Kasumi-1 (cell line): ENCODE measurements at regions not wholly inside any gene's neighbourhood (a gene's known extent, or its start where the extent isn't known, plus 50 kb on each side); places are given as distances from the start of the nearest gene placed in this dataset.

Experiments
- DNase-seq, 2 experiments: peaks; one replicate each; lab custom pipeline; 2025; lab: John Stamatoyannopoulos, UW

DNA sequence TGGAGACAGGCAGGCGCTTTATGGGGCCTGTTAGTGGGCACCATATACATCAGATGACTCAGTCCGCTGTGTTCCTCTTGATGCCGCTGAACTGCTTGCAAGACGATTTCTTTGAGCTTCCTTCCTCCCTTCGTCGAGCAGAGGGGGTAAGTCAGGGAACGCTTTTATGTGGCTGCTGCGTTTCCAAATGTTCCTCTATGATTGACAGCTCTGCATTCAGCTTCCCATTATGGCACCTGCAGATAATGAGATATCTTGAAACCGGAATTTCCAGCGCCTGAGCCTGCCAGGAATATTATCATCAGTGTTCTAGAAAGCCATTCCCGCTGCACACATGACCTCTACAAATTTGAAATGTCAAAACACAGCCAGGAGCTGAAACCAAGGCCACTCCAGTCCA, 257.0 kb downstream of the TSHZ3 start:
- no peak for DNase-seq

DNA sequence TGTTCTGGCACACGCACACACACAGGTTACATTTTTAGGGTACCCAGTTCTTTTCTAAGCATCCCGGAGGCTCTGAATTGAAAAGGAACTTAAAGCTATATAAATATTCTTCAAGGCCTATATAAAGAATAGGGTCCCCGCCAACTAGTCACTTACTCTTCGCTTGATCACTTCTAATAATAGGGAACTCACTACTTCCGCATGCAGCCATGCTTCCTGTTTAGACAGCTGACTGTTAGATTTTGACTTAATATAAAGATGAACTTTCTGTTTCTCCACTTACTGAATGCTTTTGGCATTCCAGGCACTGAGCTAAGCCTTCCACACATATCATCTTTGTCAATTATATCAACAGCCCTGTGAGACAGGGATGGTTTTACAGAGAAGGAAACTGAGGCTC, 259.6 kb downstream of the TSHZ3 start:
- DNase-seq: no peak

DNA sequence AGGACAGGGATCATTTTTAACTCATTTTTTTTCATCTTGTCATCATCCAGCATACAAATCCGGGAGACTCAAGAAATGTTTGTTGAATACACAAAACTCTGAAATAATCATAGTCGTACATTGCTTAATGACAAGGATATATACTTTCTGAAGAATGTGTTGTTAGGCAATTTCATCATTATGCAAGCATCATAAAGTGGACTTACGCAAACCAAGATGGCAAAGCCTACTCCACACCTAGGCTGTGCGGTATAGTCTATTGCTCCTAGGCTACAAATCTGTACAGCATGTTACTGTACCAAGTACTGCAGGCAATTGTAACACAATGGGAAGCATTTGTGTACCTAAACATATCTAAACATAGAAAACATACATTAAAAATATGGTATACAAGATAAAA, 264.1 kb downstream of the TSHZ3 start:
- no peak for DNase-seq

DNA sequence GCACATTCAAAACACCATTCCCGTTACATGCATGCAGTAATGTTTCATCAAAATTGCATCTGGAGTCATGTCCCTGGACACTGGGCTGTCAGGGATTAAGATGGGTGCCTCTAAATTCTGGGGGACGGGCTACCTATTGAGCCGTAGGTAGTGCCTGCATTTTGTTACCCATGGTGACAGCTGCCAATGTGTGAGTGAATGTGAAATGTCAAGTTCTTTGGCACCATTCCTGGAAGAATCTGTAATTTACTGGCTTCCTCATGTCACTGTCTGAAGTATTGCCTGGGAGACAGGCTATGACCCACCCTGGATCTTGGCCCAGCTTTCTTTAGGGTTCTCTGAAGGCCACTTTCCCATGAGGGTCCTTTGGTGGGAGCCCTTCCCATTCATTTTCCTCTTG, 266.1 kb downstream of the TSHZ3 start:
- DNase-seq: no peak

DNA sequence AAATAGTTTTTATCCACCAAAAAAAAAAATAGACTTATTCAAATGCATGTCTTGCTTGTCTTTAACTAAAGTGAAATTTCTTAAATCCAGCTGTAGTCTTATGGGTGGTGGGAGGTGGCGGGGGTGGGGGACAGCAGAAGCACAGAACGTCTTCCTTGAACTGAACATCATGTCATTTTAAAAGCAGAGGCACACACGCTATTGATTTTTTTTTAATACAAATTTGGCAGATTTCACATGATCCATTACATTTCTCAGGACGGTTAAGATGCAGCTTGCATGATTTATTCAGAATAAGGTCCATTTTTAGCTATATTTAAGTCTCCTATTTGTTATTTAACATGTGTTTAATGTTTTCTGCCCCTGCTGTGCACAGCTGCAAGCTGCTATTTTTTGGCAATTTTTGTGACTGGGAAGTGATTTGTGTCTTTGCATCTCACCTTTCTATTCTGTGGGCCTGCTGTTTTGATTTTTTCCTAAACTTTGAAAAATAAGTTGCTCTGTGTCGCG, 274.0 kb downstream of the TSHZ3 start:
- DNase-seq: no peak

DNA sequence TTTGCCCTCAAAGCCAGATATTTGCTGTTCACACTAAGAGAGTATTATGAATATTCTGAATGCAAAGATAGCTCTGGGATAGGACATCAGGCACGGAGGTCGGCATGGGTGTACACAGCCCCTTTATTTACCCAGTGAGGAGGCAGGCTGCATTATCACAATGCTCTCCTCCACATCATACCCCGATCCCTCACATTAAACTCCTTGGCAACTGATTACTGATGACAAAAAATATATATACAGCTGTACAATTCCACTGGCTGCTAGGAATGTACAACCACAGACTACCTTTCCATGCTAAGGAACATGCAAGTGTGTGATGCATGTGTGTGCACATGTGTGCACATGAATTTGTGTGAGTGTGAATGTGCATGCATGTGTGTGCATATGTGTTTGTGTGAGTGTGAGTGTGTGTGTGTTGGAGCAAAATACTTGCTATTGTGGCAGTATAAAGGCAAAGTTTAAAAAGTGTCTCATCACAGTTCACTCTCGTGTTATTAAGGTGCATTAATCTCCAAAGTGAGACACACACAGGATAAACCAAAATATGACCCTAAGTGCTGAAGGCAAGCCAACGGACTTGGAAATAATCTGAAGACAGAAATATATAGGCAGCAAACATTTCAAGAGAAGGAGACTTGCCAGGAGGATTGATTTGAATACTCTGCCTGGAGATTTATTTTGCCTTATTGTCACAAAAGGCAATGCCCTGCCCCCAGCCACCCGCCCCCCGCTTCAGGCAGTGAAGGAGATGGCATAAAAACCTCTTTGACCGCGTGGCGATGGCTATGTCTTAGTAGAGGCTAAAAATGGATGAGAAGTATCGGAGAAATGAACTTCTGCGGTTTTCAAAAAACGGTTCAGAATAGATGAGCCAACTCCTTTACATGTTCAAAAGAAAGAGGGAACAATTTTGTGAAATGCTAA, 274.8 kb downstream of the TSHZ3 start:
- no peak for DNase-seq

DNA sequence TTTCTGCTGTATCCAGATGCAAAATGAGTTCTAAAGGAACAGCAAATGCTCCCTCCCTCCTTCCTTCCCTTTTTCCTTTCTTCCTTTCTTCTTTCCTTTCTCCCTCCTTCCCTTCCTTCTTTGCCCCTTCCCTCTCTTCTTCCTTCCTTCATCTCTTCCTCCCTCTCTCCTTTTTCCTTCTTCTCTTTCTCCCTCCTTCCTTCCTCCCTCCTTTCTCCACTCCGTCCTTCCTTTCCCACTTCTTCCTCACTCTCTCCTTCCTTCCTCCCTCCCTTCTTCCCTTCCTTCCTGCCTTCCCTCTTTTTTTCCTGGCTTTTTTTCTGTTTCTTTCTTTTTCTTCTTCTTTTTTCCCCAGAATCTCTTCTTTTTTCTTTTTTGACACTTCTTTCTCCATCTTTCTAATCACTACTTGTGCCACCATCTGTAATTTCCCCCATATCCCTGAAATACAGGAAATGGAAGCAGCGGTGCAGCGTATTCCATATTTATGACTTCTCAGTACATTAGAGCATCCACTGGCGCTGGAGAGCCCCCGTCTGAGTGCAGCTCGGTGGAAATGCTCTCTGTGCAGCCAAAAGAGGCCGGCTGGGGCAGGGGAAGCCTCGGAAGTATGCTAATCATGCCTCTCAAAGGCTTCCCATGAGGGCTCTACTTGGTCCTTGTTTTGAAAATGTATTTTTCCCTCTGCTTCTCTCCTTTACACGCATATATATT, 275.6 kb downstream of the TSHZ3 start:
- no peak for DNase-seq

DNA sequence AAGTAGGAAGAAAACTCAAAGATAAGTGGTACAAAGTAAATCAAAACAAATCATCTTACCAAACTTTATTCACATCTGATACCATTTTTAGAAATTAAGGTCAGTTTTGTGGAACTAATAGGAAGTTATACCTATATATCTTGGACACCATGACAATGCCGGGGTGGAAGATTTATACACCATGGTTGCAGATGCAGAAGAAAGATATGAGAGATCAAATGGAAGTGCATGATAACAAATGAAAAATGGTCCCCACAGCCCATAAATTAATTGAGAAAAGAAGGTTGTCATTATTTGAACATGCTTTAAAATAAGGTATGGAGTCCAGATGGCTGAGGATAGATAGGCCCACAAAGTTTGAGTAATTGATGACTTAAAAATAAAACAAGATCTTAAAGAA, 276.8 kb downstream of the TSHZ3 start:
- DNase-seq: no peak

DNA sequence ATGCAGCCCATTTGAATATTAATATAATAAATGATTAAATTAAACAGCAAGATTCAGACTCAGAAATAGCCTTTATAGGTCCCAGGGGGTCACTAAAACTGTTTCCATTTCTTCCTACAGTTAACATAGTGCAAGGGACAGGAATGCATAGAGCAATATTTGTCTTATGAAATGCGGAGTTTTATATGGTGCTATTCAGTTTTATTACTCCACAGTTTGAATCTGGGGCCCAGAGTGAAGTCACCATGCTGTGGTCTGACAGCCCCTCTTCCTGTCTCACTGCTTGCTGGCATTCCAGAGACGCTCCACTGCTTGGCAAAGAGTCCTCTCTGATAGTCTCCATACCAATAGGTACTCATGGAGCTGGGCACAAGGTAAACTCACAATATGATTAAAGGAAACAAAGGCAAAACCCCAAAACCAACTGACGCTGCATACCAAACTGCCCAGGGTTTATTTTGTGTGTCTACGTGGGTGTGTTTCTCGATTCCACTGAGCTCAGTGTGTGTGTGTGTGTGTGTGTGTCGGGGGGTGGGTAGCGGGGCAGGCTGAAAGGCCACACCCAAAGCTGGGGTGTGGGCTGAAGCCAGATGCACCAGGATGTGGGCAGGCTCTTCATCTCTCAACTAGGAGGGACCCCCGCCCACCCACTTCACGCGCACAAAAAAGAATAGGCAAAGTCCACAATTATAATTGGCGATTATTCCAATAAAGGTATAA, 277.9 kb downstream of the TSHZ3 start:
- no peak for DNase-seq

DNA sequence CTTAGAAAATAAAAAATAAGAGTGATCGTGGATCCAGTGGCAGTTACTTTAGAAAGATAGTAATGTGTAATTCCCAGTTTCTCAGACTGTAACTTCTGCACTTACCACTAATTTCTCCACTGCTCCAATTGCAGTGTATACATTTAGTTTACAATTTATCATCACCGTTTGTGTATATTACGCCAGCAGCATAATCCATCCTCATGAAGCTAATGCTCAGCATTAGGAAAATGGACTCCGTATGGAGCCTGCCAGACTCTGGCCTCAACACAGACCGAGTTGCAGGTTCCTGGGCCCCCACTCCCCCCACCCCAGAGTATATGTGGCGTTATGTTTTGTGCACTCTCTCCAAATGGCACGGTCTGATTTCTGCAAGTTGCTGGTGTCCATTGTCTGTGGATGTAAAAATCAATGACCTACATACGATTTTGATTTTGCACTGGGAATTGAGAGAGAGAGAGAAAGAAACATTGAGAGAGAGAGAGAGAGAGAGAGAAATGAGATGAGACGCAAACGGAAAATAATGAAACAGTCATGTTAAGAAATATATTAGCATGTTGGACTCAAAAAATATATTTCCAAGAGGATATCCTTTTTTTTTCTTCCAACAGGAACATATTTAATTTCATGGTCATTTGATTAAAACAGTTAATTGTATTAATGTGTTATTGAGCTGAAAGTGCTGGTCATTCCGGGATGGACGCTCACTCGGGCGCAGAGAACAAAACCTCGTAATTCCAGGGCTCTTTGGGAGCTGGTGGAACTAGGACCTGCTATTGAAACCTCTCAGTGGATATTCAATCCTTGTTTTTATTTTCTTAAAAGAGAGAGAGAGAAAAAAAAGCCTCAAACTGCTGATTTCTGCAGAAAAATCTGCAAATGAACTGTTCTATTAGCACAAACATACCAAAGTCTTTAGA, 278.8 kb downstream of the TSHZ3 start:
- no peak for DNase-seq

DNA sequence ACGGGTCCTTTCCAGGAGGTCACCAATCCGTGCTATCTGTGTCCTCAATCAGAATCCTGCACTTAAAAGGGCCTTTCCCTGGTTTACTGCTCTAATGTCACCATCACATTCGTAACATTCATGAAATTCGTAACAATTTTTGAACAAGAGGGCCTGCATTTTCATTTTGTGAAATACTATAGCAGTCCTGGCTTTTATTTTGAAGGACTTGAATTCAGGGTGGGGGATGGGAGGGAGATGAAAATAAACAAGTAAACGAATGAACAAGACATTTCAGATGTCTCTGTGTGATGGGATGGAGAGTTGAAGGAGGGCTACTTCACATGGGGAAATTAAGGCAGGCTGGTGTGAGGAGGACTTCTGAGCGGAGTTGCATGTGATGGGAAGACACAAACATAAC, 281.0 kb downstream of the TSHZ3 start:
- no peak for DNase-seq

DNA sequence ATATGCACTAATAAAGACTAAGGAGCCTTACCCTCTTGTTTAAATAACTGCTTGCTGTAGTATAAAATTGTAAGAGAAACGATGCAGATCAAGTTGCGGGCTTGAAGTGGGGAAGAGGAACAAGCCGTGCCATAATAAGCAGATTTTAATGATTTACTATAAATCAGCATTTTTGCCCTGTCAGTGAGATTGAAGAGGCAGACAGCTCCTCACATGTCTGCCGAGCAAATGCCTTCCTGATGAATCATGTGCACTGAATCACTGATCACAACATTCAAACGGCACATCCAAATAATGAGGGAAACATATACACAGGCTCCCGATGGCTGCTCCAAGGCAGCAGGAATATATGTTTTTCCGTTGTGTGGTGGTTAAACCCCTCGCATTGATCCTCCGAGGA, 282.9 kb downstream of the TSHZ3 start:
- DNase-seq: no peak

DNA sequence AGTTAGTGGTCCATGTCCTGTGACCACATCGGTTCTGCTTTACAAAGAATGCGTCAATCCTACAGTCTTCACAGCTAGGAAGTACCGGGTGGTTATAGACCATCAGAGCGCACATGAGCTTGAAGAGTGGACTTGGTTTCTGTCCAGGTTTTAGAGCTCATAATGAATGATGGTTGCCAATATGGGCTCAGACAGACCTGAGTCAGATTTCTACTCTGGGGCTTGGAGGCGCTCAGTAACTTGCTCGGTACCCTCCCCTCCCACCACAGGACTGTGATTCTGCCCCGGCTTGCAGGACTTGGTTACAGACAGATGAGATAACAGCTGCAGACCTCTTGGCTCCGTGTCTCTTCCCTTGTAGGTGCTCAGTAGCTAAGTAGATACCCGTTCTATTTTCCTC, 284.7 kb downstream of the TSHZ3 start:
- DNase-seq: no peak

DNA sequence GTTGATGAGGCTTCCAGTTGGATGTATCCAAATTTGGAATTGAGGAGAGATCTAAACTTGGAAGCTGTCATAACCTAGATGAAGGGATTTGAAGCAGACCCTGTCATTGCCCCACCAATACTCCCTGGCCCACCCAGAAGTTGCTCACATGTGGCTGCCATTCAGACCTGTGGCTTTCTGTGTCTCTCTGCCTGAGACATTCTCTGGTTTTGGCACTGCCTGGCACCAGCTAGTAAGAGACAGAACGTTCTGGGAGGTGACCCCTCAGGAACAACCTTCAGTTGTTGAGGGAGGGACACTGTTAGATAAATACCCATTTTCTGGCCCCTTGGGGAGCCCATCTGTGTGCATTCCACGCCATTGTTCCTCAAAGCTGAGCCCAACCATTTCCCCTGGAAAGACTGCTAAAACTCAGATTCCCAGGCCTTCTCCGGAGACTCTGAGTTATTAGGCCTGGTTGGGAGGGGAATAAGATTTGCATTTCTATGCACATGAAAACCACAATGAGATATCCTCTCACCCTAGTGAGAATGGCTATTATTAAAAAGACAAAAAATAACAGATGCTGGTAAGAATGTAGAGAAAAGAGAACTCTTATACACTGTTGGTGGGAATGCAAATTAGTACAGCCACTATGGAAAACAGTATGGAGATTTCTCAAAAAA, 290.4 kb downstream of the TSHZ3 start:
- no peak for DNase-seq

DNA sequence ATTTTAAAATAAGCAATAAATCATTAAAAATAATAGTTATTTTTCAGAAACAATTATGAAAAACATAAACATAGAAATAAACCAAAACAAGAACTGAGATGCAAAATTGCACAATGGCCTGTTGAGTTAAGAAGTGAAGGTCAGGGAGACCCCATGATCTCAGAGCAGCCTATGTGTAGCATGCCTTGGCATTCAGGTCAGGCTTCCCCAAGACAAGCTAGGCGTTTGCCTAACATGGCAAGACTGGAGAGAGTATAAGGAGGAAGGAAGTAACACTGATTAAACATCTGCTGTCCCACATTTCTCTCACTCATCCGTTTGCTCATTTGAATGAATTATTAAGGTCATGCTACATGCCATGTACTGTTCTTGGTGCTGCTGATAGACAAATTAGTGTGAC, 291.8 kb downstream of the TSHZ3 start:
- DNase-seq: no peak

DNA sequence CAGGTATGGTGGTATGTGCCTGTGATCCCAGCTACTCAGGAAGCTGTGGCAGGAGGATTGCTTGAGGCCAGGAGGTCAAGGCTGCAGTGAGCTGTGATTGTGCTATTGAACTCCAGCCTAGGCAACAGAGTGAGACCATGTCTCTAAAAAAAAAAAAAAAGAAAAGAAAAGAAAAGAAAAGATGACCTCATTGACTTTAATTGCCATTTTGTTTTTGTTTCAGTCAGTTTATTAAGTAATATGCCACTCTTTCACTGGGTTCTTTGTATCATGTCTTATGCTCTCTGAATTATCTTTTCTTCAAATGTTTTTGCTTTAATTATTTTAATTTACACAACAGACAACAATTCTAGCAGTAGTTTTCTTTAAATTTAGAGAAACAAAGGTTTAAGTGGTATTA, 293.8 kb downstream of the TSHZ3 start:
- DNase-seq: no peak

DNA sequence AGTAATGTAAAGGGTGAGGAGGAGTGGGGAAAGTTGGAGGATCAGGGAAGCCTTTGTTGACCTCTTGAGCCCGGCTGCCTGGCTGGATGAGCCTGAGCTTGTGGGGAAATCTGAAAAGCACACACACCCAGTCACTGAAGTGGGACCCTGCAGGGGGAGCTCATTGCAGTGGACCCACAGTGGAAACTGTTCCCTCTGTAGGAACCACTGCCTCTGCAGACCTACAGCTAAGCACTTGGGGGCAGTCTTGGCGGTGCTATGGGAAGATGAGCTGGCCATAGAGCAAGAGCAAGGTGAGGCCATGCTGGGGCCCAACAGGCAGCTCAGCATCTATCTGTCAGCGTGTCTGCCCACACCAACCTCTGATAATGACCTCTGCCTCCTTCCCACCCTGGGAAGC, 294.8 kb downstream of the TSHZ3 start:
- no peak for DNase-seq

DNA sequence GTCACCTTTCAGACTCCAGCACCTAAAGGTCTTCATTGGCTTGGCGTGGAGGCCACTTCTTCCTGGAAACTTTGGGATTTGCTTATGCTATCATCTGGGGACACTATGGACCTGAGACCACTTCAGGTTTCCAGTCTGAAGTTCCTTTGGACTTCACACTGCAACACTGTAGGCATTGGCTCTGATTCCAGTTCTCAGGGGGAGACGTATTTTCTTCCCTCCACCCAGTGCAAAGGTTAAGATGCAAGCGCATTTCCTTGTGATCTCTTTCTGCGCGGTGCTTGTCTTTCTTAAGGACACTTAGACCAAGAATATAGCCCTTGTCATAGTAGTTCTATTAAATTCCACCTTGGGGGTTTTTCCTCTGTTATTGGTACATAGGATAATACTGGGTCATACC, 299.8 kb downstream of the TSHZ3 start:
- DNase-seq: no peak

DNA sequence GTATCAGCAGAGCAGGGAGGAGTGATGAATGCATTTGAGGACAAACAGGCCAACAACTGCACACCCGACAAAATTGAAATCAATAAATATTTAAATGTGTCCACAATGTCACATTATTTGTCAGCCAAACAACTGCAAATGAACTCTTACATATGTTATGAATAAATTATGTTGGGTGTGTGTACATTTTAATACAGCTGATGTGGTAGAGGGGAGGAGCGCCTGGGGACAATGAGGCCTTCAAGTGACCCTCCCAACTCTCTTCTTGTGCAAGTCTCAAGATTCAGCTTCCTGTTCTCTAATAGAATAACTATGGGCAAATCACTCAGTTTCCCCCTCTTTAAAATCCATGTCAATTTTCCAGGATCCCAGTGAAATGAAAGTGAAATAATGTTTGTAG, 303.2 kb downstream of the TSHZ3 start:
- no peak for DNase-seq

DNA sequence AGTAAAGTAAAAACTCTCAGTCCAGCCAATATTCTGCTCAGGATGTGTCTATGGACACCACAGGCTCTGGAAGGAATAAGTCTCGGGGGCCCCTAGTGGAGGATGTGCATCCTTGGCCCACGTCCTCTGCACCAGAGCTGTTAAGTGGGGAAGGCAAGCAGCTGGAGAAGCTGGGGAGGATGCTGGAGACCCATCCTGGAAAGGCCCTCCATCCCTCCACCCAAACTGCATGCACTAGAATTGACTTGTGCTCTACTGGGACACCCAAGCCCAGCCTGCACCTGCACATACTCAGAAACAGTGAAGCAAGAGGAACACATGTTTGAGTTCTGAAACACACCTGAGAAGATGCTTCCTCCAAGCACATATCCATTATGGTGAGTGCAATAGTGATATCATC, 307.8 kb downstream of the TSHZ3 start:
- DNase-seq: no peak

DNA sequence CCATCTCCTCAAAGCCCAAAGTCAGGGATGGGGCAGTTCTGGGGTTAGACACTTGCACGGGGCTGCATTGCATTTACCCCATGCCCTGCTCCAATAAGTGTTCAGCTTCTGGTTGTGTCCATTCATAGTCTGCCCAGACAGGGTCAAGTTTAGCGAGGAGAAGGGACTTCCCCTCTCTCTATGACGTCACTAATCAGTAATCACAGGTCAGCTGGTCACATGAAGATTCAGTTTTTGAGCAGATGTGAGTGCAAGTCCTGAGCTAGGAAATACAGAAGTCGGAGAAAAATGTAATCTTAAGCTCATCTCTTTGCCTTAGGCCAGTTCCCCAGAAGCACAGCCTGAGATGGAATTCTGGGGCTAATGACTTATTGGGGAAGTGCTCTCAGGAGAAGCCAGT, 310.1 kb downstream of the TSHZ3 start:
- no peak for DNase-seq
